Fibroblast of skin of right biceps (primary cell): ENCODE measurements at regions not wholly inside any gene's neighbourhood (a gene's known extent, or its start where the extent isn't known, plus 50 kb on each side); places are given as distances from the start of the nearest gene placed in this dataset.

ENCODE experiments used
- DNase-seq: peaks from one replicate; pipeline ENCODE4 v3.0.0-alpha.2; 2013

DNA sequence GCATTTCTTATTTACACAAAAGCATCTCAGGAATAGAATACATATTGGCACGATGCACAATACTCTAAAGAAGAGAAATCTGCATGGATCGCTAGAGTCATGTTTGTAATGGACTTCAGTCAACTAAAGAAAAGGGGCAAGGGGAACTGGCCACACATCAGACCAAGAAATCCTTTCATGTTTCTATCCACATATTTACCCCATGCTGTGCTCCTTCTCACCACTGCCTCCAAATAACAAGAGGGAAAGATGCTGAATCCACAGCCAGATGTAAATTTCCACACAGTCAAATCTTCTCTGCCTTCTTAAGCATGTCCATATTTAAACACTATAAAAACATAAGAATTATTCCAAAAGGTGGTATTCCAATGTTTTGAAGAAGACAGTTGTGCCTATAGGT lies 67.6 kb downstream of the COX18 start:
- no peak for DNase-seq

DNA sequence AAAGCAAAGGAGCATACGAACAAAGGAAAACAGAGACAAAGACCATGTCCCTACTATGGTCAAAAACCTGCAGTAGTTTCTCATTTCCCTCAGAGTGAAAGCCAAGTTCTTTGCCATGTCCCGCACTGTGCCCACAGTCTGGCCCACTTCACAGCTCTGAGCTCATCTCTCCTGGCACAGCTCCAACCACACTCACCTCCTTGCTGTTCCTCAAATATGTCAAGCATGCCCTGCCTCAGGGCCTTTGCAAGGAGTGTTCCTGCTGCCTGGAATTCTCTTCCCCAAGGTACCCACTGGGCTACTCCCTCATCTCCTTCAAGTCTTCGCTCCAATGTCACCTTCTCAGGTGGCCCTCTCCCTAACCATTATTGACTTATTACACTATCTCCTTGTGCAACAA lies 72.1 kb downstream of the COX18 start:
- DNase-seq = peak; percentile 13

DNA sequence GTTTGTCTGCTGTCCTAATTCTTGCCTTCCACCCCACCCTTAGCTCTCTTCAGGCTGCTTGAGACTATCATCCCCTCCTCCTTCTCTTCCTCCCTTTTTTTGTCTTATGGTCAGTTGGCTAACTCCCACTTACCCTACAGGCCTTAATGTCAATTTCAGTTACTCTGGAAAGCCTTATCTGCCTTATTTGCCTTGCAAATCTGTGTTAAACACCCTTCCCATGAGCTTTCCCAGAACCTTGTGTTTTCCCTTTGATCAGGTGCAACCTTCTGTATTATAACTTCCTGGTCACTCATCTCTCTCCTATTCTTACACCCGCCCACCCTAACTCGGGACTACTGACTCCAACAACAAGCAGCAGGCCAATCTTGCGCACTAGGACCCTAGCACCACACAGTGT lies 74.8 kb downstream of the COX18 start:
- no peak for DNase-seq

DNA sequence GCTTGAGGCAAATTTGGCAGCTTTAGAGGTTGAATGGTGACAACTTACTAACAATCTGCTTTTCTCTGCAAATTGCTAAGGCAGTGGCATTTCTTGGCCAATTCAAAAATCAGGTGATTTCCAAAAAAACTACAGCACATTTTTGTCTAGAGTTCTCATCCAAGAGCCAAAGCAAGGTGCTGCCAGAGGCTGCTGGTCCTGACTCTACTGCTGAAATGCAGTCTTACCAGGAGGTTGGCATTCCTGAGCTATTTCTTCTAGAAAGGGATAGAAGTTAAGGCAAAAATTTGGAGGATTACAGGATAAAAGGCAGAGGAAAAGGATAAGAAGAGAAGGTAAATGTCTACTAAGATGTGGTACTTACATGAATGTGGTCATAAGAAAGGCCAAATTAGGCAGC lies 75.6 kb downstream of the COX18 start:
- no peak for DNase-seq

DNA sequence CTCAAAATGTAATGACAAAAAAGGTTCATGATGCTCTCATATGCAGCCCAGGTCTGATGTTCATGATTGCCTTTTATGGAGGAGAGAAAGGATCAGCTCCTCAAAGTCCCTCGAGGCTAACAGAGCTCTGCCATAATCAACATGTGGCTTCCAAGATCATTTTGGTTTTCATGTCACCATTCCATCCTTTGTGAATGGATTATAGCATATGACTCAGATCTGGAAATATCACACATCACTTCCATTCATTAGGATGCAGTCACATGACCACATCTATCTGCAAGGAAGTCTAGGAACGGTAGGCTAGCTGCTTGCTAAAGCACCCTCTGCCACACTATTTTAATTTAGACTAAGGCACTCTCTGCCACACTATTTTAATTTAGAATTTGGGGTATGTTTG lies 77.6 kb downstream of the COX18 start:
- no peak for DNase-seq

DNA sequence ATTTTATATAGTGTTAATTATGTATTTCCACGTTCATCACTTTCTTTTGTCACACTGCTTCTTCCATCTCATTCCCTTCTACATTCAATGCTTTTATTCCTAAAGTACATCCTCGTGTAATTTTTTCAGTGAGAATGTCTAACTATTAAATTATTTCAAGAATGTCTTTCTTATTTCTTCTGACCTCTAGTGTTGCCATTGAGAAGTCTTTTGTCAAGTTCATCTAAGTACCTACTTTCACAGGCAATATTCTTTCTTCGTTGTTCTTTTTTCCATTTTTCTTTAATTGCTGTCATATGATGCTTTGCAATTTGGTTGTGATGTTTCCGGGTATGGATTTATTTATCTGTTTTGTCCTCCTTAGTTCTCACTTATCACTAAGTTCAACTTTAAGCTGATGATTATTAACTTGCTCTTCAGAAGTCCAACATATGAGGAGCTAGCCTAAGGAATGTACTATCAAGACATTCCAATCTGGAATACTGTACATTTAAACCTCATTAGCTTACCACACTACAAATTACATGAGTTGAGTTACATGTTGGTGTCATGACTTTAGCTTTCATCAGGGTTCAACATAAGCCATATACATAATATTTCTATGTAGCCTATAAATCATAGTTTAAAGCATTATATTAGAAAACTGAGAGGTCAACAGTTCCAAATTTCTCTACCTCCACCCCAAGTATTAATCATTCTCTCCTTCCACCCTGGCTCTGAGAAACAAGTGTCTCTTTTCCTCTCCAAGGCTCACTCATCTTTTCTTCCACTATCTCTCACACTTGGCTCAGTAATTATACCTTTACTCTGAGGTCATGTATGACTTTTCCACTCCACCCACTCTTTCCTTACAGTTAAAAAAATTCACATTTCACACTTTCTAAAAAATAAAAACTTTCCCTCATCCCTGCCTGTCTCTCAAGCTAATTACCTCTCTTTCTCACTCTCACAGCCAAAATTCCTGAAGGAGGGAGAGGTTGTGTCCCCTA lies 81.5 kb downstream of the COX18 start:
- peak; percentile 10 for DNase-seq

DNA sequence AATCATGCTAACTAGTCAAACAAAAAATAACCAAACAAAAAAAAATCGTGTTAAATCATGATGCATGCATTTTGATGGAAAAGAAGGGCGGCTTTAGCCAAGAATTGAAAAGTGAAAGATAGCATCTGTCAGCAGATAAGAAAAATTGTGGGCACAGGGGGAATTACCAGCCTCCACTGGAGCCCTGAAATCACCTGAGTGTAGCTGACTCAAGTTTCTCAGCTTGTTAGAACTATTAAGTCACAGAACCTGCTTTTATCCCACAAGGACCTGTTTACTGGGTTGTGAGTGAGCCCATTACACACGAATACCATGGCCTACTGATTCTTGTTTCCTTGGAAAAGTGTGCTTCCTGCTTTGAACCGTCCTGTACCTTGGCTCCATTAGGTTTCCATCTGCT lies 85.2 kb downstream of the COX18 start:
- DNase-seq = no peak

DNA sequence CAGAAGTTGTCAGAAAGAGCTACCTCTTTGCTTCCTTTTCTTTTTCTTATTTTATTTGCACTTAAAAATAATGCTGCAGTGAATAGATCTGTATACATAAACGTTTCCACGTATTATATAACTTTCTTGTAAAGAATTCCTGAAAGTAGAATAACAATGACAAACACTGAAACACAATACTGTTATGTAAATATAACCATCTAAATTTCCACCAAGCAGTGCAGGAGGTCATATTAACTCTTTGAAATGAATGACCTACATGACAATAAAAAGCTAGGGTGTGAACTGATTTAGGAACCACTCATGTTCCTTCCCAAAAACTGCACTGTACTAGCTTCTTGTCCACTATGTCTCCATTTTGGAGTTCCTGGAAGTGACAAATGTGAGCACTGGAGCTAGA lies 85.8 kb downstream of the COX18 start:
- no peak for DNase-seq

DNA sequence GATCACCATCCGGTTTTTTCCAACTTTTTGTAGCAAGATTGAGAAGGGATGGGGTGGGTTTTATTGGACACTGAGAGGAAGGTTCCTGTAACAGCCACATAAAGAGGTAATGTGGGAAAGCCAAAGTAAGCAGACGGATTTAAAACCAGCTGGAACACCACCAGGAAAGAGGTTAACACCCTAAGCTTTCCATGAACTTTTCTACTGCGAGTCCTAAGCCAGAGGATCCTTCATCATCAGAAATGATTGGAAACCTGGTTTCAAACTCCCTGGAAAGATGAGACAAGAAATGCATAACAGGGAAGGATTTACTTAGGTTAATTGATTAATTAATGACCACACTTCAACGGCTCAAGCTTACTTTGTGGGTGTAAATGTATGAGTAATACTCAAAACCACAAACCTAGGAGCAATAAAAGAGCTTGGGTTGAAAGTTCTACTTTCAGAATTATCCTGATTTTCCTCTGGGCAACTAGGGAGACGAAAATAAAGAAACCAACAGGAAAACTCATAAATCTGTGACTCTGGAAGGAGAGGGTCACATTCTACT lies 91.5 kb downstream of the COX18 start:
- DNase-seq = no peak

DNA sequence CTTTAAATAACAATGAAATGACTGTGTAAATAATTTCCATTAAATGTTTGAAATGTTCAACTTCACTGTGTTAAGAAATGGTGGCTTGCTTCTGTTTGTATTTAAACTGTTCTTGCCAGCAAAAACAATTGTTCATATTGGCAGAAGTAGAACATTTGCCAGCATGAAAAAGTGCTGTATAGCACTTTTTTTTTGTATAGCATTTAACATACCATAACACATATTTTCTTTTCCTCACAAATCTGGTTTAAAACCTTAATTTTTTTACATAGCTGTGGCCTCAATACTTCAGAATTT lies 94.1 kb downstream of the COX18 start:
- DNase-seq = peak; percentile 52

DNA sequence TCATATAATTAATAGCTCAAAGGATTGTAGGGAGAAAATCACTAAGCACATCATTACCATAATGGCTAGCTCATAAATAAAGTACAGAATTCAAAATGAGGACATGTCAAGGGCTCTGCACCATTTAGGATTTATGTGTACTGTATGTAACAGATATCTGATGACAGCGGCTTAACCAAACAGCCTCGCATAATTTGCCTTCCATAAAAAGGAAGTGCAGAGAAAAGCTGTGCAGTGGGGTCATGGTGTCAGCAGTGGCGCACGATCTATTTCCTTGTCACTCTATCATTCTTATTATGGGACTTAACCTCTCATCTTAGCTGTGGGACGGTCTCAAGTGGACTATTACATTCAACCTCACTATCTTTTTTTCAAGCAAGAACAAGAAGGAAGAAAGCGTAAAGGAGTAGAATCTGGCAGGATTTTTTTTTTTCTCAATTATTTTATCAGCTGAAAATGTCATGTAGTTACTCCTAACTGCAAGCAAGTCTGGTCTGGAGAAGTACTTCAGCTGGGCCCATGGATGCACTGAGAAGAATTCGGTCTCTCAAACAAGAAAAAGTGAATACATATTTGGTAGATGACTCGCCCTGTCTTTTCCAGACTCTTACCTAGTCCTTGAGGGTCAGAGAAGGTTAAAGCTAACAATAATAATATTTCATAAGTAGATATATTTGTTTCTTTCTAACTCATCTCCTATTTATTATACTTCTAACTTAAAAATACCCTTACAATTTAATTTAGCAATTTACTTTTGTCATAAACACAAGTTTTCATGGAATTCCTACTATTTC lies 94.6 kb downstream of the COX18 start:
- peak; percentile 45 for DNase-seq

DNA sequence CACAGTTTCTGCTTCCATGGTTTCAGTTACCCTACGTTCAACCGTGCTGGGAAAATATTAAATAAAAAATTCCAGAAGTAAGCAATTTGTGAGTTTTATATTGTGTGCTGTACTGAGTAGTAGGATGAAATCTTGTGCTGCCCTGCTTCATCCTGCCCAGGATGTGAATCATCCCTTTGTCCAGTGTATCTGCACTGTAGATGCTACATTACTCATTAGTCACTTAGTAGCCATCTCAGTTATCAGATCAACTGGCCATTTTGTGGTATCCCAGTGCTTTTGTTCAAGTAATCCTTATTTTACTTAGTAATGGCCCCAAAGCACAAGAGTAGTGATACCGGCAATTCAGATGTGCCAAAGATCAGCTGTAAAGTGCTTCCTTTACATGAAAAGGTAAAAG lies 97.9 kb downstream of the COX18 start:
- DNase-seq = peak; percentile 76

DNA sequence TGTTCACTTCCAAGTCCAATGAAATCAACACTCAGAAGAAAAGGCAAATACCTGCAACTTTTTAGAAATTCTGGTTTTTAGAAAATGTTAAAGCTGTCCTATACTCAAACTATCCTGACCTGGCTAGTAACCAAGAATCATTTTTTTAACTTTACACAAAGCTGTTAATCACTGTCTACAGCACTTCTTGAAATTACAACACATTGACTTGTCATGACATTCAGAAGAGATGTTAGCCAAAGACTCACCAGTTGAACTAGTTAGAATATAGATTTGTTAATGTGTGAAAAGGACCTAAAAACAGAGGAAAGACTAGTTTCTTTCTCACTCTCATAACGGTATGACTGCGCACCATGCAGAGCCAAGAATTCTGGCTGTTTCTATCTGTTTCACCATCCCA lies 98.8 kb downstream of the COX18 start:
- no peak for DNase-seq

DNA sequence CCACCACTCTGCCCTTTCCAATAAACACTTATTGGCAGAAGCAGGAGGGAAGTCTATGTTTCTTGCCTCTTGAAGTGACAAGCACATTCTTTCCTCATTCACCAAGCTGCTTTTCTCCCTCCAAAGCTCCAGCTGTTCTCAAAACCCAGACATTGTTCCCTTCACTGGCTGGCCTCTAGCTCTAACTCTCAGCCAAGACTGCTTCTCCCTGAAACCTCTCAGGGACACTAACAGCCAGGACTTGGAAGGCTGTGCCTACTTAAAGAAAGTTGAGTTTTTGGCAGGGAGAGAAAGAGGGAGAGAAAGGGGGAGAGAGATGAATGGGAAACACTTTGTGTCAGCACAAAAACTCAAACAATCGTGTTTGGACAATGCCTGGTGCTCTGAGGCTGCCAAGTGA lies 99.5 kb downstream of the COX18 start:
- DNase-seq = no peak

DNA sequence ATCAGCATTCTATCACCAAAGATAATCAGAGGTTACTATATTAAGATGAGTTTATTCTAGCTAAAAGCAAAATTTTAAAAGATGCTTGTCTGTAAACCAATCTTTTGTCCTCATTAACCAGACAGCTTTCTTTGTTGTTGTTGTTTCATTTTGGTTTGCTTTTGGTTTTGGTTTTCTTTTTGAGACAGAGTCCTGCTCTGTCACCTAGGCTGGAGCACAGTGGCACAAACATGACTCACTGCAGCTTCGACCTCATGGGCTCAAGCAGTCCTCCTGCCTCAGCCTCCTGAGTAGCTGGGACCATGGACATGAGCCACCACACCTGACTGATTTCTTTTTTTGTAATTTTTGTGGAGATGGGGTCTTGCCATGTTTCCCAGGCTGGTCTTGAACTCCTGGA lies 102.9 kb downstream of the COX18 start:
- no peak for DNase-seq

DNA sequence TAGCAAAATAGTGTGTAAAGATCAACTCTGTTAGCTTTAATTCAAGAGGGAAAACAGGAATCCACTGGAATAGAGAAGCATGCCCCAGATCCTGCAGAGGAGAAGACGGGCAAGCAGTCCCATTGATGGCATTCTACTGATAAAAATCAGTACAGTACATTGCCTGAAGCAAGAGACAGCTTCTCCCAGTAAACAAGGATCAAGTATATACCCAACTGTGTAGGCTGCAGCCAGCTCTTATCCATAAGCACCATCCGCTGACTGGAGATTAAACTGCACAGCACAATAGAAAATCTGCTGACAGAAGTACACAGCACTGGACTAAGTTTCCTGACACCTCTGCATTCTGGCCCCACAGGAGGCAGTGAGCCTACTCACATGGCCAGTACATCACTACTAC lies 110.1 kb downstream of the COX18 start:
- no peak for DNase-seq

DNA sequence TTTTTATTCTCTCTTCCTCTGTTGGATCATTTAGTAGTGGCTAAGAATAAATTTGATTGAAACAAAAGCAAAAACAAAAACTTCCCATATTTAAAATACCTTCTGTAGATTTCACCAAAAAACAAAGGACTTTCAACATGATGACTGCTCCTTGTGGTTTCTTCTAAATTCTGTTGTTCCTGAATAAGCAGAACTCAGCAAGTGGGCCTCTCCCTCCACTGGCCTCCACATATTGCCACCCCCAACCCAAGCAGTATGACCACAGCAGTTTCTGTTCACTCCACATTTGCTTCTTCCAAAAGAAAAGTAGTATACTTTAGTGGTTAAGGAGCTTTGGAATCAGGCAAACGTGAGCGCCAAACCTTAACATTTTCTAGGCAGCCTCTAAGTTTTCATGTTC lies 114.7 kb downstream of the COX18 start:
- peak; percentile 22 for DNase-seq

DNA sequence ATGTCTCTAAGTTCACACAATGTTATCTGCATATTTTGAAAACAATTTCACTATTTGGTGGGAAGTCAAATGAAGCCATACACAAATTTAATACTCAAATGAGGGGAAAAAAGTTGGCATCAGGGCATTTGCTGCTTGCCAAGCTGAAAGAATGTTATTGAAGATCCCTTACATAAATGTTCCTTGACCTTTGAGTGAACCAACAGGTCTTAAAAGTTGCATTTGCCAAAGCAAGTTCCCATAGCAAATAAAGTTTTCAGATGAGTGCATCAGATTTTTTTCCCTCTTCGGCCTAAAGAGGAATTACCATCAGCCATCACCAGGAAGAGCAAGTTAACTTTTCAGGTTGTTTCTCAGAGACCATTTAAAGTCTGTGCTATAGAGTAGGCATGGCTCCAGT lies 115.9 kb downstream of the COX18 start:
- DNase-seq = no peak

DNA sequence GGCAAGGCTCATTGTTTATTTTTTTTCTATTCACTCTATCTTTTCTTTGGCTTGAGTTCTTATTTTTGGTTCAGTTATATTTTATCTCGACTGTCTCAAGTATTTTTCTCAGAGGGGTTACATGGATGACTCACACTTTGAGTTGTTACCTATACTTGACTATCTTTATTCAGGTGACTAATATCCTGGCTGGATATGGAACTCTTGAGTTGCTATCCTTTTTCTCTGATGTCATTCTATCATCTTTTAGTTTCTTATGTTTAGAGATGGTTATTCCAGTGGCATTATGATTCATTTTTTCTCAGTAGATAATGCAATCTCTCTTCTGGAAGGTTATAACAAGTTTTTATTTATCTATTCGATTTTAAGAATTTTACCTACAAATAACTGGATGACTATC lies 117.9 kb downstream of the COX18 start:
- DNase-seq = peak; percentile 27

DNA sequence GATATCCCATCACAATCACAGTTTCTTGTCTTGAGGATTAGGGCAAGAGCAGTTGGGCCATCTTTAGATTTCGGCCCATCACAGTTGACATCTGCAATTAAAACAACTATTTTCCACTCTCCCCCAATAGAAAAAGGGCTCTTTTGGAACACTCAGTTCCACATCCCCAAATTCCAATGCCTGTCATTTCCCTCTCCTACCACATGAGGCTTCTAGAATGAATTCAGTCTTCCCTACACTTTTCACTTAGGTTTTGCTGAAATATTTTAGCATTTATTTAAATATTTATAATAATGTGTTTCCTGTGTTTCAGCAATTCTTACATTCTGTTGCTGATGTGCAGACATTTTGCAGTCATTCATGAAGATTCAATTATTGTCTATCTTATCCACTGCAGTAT lies 118.4 kb downstream of the COX18 start:
- no peak for DNase-seq

DNA sequence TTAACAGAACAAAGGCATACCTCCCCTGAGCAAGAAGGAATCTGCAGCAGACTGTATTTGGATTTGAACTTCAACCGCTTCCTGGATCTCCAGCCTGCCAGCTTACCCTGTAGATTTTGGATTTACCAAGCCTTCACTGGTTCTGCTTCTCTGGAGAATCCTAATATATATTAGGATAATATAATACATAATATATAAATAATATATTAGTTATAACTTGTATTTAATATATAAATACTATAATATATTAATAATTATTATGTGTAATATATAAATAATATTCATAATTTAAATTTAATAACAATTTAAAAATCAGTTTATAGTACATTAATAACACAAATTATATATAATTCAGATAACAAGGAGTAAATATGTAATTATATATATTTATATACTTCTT lies 121.4 kb downstream of the COX18 start:
- no peak for DNase-seq

DNA sequence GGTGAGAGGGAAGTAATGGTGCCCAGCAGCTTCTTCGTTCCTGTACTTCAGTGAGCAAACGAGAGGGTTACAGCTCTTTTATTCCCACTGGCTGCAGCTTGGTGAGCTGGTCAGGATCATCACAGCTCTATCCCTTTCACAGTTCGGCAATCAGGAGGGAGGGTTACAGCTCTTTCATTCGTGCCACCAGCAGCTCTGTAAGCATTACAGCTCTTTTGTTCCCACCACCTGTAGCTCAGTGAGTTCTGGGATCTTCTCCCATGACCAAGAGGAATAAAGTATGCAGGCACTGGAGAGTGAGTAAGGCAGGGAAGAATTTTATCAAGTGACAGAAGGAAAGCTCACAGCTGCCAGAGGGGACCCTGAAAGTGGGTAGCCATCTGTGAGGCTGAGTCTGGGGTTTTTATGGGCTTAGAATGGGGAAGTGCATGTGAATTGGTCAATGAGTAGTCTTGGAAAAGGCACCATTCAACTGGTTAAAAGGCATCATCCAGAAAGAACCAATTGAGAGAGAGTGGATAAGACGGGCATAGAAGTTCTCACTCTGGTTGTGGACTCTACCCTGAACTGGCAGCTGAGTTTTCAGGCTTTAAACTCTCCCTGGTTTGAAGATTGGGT lies 123.7 kb downstream of the COX18 start:
- DNase-seq = no peak

DNA sequence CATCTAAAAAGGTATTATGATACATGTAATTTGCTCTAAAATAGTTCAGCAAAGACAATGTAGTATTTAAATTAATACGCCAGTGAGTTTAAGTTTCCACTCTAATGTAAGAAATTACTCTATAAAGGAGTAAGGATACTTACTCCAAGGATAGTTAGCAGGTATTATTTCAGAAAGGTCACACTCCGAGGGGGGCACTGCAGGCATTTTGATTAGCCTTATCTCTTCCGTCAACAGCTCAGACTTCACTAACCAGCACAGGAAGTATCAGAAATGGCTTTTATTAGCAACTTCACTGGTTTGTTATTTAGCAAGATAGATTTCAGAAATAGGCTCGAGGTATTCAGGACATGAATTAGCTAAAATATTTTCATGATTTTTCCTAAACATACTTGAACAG lies 127.0 kb downstream of the COX18 start:
- no peak for DNase-seq

DNA sequence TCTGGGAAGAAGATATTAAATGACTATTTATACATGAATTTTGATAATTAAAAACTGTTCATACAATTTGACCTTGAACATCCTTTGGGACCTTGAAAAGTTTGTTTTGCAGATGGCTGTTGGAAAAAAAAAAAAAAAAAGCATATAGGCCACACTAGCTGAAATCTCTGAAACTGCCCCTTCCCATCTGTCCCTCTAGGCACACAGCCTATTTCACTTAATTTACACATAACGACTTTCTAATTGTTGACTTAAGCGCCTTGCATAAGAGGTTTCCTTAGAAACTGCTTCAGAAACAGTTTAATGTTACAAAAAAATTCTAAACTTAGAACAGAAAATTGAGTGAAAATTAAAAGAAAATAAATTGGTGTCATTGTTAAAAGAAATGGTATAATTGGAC lies 131.0 kb downstream of the COX18 start:
- DNase-seq = no peak
